AG04450 (cell line): ENCODE measurements at regions not wholly inside any gene's neighbourhood (a gene's known extent, or its start where the extent isn't known, plus 50 kb on each side); places are given as distances from the start of the nearest gene placed in this dataset.

Experiments
- CTCF ChIA-PET: fragments of 300-600, 350-600 bp; formaldehyde crosslinking; extraction: SDS; loops from one replicate; lab custom pipeline; 2022; ENCODE audit warnings: antibody characterized with exemption, inconsistent platforms; lab: Charles Lee
- POLR2A ChIA-PET: fragments of 350-600 bp; formaldehyde crosslinking; extraction: SDS; loops from one replicate; lab custom pipeline; 2021; ENCODE audit warnings: antibody characterized with exemption, inconsistent platforms; lab: Yijun Ruan, JAX
- DNase-seq: peaks from one replicate; pipeline ENCODE4 v3.0.0-alpha.2; 2011; ENCODE audit warnings: low read depth, low spot score
- H3K27ac ChIP-seq: one replicate; pipeline ENCODE4 v1.5.1; 2012; ENCODE audit warnings: low read depth, low read length, control low read depth
- H3K27me3 ChIP-seq: one replicate; pipeline ENCODE4 v1.6.0; 2012; ENCODE audit warnings: low read length; ENCODE audit not compliant: control insufficient read depth, insufficient read depth
- H3K4me3 ChIP-seq: 2 replicates; pipeline ENCODE4 v1.5.1; 2011; ENCODE audit warnings: mild to moderate bottlenecking, low read depth, low read length, control low read depth
- H3K9me3 ChIP-seq: 2 replicates; pipeline ENCODE4 v1.5.1; 2012; ENCODE audit warnings: low read length; ENCODE audit not compliant: control insufficient read depth, insufficient read depth
- CTCF ChIP-seq: IDR thresholded peaks from 2 replicates; pipeline ENCODE4 v1.5.1; 2011; ENCODE audit warnings: low read depth, low read length, control low read depth, inconsistent platforms

- ChIA-PET POLR2A (no interaction called here), CTCF (no interaction called here)
- no peaks in the 10 kb centered on the region for H3K9me3 ChIP-seq
- peaks cover 3% of the 10 kb centered on the region for H3K27me3 ChIP-seq
- no peak overlapping the region for H3K27ac ChIP-seq
- H3K4me3 ChIP-seq, result no peak overlapping the region
- no peak for TF ChIP-seq CTCF
- DNase-seq, result no peak
Measured at GRCh38 chr5:158492136-158492535, 607.6 kb downstream of the EBF1 start.

GRCh38 chr5:158487664-158488063 lies 612.1 kb downstream of the EBF1 start:
- no peak overlapping the region for H3K4me3 ChIP-seq
- peaks cover 6% of the 10 kb centered on the region for H3K27me3 ChIP-seq
- H3K9me3 ChIP-seq, result no peaks in the 10 kb centered on the region
- no peak for DNase-seq
- ChIA-PET POLR2A (no interaction called here), CTCF (no interaction called here)
- no peak overlapping the region for H3K27ac ChIP-seq
- TF ChIP-seq CTCF, result no peak

GRCh38 chr5:158487156-158487555 lies 612.6 kb downstream of the EBF1 start:
- CTCF ChIA-PET, result no interaction called here

GRCh38 chr5:158486566-158486965 lies 613.1 kb downstream of the EBF1 start:
- H3K27ac ChIP-seq, result no peak overlapping the region
- DNase-seq, result no peak
- CTCF ChIA-PET, result no interaction called here
- no peaks in the 10 kb centered on the region for H3K9me3 ChIP-seq
- peaks cover 8% of the 10 kb centered on the region for H3K27me3 ChIP-seq
- POLR2A ChIA-PET, result no interaction called here
- TF ChIP-seq CTCF, result no peak
- H3K4me3 ChIP-seq, result no peak overlapping the region

More at GRCh38 chr5:158487156-158487555, 612.6 kb downstream of the EBF1 start:
- POLR2A ChIA-PET, result no interaction called here
- no peak overlapping the region for H3K4me3 ChIP-seq
- H3K27ac ChIP-seq, result no peak overlapping the region
- H3K27me3 ChIP-seq, result peaks cover 8% of the 10 kb centered on the region
- DNase-seq, result no peak
- no peaks in the 10 kb centered on the region for H3K9me3 ChIP-seq
- no peak for TF ChIP-seq CTCF

GRCh38 chr5:158485604-158486081 lies 614.1 kb downstream of the EBF1 start:
- no peaks in the 10 kb centered on the region for H3K9me3 ChIP-seq
- POLR2A ChIA-PET, result no interaction called here
- no peak for DNase-seq
- H3K4me3 ChIP-seq, result no peak overlapping the region
- CTCF ChIA-PET, result no interaction called here
- no peak overlapping the region for H3K27ac ChIP-seq
- H3K27me3 ChIP-seq, result peaks cover 8% of the 10 kb centered on the region
- no peak for TF ChIP-seq CTCF
